ENCODE measurements at regions not wholly inside any gene's neighbourhood (a gene's known extent, or its start where the extent isn't known, plus 50 kb on each side); places are given as distances from the start of the nearest gene placed in this dataset.

- Histone ChIP-seq H3K27ac (ENCODE audit: extremely low read depth, low read depth, low read length) (no peak overlapping the region), H3K4me3 (ENCODE audit: low read depth, low read length) (no peak overlapping the region), H3K36me3 (ENCODE audit: control insufficient read depth in 2 of 2, insufficient read depth in 1 of 2, low read length in 2 of 2) (no peaks in the 10 kb centered on the region), H3K9me3 (ENCODE audit: control insufficient read depth, insufficient read depth, low read depth, low read length) (no peaks in the 10 kb centered on the region), H3K4me1 (ENCODE audit: control insufficient read depth, insufficient read depth, low read length) (no peaks in the 10 kb centered on the region)
- CTCF ChIA-PET = no interaction called here
- no peak for TF ChIP-seq ZBTB20 (tag by site-specific recombination; IDR thresholded peaks at IDR 0.05)
- no peak for TF ChIP-seq ZSCAN23 (tag by site-specific recombination; IDR thresholded peaks at IDR 0.05)
- no peak for TF ChIP-seq ZSCAN30 (tag by site-specific recombination; IDR thresholded peaks at IDR 0.05)
- TF ChIP-seq SCRT1 (tag by site-specific recombination; IDR thresholded peaks at IDR 0.05; ENCODE audit: borderline replicate concordance) = no peak
- TF ChIP-seq ZNF677 (tag by site-specific recombination; IDR thresholded peaks at IDR 0.05) = no peak
- no peak for TF ChIP-seq ZNF558 (tag by site-specific recombination; IDR thresholded peaks at IDR 0.05)
- TF ChIP-seq ZNF473 (tag by site-specific recombination; IDR thresholded peaks at IDR 0.05) = no peak
- TF ChIP-seq ZNF221 (tag by site-specific recombination; IDR thresholded peaks at IDR 0.05; ENCODE audit: borderline replicate concordance) = no peak
- TF ChIP-seq ZNF624 (tag by site-specific recombination; IDR thresholded peaks at IDR 0.05) = no peak
- no peak for TF ChIP-seq FEZF1 (tag by site-specific recombination; IDR thresholded peaks at IDR 0.05)
- TF ChIP-seq ZNF292 (tag by site-specific recombination; IDR thresholded peaks at IDR 0.05; ENCODE audit: borderline replicate concordance, low read depth) = no peak
- no peak for TF ChIP-seq ZNF416 (tag by site-specific recombination; IDR thresholded peaks at IDR 0.05)
- TF ChIP-seq SP7 (tag by site-specific recombination; IDR thresholded peaks at IDR 0.05) = no peak
- TF ChIP-seq ZNF560 (tag by site-specific recombination; IDR thresholded peaks at IDR 0.05; ENCODE audit: borderline replicate concordance) = no peak
- TF ChIP-seq ZNF366 (tag by site-specific recombination; conservative IDR thresholded peaks at IDR 0.05) = no peak
- no peak for TF ChIP-seq ZBTB26 (tag by site-specific recombination; optimal IDR thresholded peaks at IDR 0.05)
- TF ChIP-seq ZNF610 (tag by site-specific recombination; IDR thresholded peaks at IDR 0.05; ENCODE audit: borderline replicate concordance) = no peak
- no peak for TF ChIP-seq PRDM6 (tag by site-specific recombination; IDR thresholded peaks at IDR 0.05)
- POLR2A ChIA-PET = interaction anchor here (0.7 kb wide), 1 partner anchor 12 kb away, joined by 4 read pairs; no protein-coding TSS in a partner anchor
Measured at GRCh38 chr14:56896922-56897321, 86.6 kb upstream of the OTX2 start.

- no peak overlapping the region for H3K4me3 ChIP-seq (ENCODE audit: low read depth, low read length)
- ChIA-PET POLR2A (no interaction called here), CTCF (no interaction called here)
- no peak overlapping the region for H3K27ac ChIP-seq (ENCODE audit: extremely low read depth, low read depth, low read length)
- no peaks in the 10 kb centered on the region for H3K36me3 ChIP-seq (ENCODE audit: control insufficient read depth in 2 of 2, insufficient read depth in 1 of 2, low read length in 2 of 2)
- peaks cover under 1% of the 10 kb centered on the region; the same call in 1 of the 2 replicates for H3K4me1 ChIP-seq (ENCODE audit: control insufficient read depth, insufficient read depth, low read length)
- no peaks in the 10 kb centered on the region for H3K9me3 ChIP-seq (ENCODE audit: control insufficient read depth, insufficient read depth, low read depth, low read length)
- no peak for TF ChIP-seq HOXA7 (CRISPR knock-in tag; IDR thresholded peaks at IDR 0.05; ENCODE audit: borderline replicate concordance)
- no peak for TF ChIP-seq ZNF785 (tag by site-specific recombination; IDR thresholded peaks at IDR 0.05)
- no peak for TF ChIP-seq ZNF221 (tag by site-specific recombination; IDR thresholded peaks at IDR 0.05; ENCODE audit: borderline replicate concordance)
- no peak for TF ChIP-seq ZNF560 (tag by site-specific recombination; IDR thresholded peaks at IDR 0.05; ENCODE audit: borderline replicate concordance)
- TF ChIP-seq HIC1 (tag by site-specific recombination; IDR thresholded peaks at IDR 0.05) = no peak
- no peak for TF ChIP-seq SP7 (tag by site-specific recombination; IDR thresholded peaks at IDR 0.05)
- no peak for TF ChIP-seq ZNF654 (tag by site-specific recombination; IDR thresholded peaks at IDR 0.05; ENCODE audit: low read depth)
- no peak for TF ChIP-seq ZNF48 (tag by site-specific recombination; IDR thresholded peaks at IDR 0.05)
- TF ChIP-seq KLF16 (tag by site-specific recombination; IDR thresholded peaks at IDR 0.05) = no peak
- no peak for TF ChIP-seq ZNF830 (tag by site-specific recombination; IDR thresholded peaks at IDR 0.05; ENCODE audit: low read depth)
- TF ChIP-seq PRDM2 (tag by site-specific recombination; IDR thresholded peaks at IDR 0.05; ENCODE audit: borderline replicate concordance) = no peak
Measured at GRCh38 chr14:56896231-56896630, 86.0 kb upstream of the OTX2 start.
